Esophagus muscularis mucosa (tissue), 4 donors: ENCODE measurements at regions not wholly inside any gene's neighbourhood (a gene's known extent, or its start where the extent isn't known, plus 50 kb on each side); places are given as distances from the start of the nearest gene placed in this dataset.
"Not testable (repeated sequence)": the region's sequence is repeated elsewhere in the genome, so short reads cannot be mapped to it uniquely, and the experiment has no call there.

Experiments
- DNase-seq: peaks from one replicate; pipeline ENCODE4 v3.0.0-alpha.2; 2017; ENCODE audit errors: extremely low spot score
- H3K27ac ChIP-seq, 4 donors: fragments of 200-600 bp; sonication (generic); replicated peaks in 1 of 4; 1 replicate in 3 of 4; 2 replicates in 1 of 4; pipeline ENCODE4 v1.5.1; 2016 to 2019; ENCODE audit warnings: mild to moderate bottlenecking in 1 of 4
- H3K27me3 ChIP-seq, 4 donors: fragments of 200-600 bp; sonication (generic); one replicate each; pipeline versions ENCODE4 v1.5.1 to v1.6.0; 2016 to 2019
- H3K36me3 ChIP-seq, 4 donors: fragments of 200-600 bp; sonication (generic); one replicate each; pipeline ENCODE4 v1.5.1; 2016 to 2019
- H3K4me1 ChIP-seq, 4 donors: fragments of 200-600 bp; sonication (generic); one replicate each; pipeline ENCODE4 v1.5.1; 2016 to 2019
- H3K4me3 ChIP-seq, 4 donors: fragments of 200-600 bp; sonication (generic); 1 replicate in 2 of 4; 2 replicates in 2 of 4; pipeline ENCODE4 v1.5.1; 2016 to 2019; ENCODE audit warnings: mild to moderate bottlenecking in 4 of 4, moderate library complexity in 1 of 4
- H3K9me3 ChIP-seq, 4 donors: fragments of 200-600 bp; sonication (generic); 1 replicate in 3 of 4; 2 replicates in 1 of 4; pipeline ENCODE4 v1.5.1; 2016 to 2019
- CTCF ChIP-seq, 3 experiments: fragments of 200-600 bp in 2 of 3; fragments of 450-650 bp in 1 of 3; sonication (generic) in 2 of 3; IDR thresholded peaks; one replicate each; pipeline ENCODE4 v1.5.1; 2017 to 2019; ENCODE audit warnings: antibody characterized with exemption in 3 of 3, mild to moderate bottlenecking in 2 of 3, moderate library complexity in 1 of 3
- EP300 ChIP-seq: sonication (generic); formaldehyde crosslinking; IDR thresholded peaks from one replicate; pipeline ENCODE4 v1.6.1; 2017; ENCODE audit warnings: antibody characterized with exemption
- POLR2A ChIP-seq: fragments of 450-650 bp; IDR thresholded peaks from one replicate; pipeline ENCODE4 v1.6.1; 2017; ENCODE audit warnings: antibody characterized with exemption, moderate library complexity, mild to moderate bottlenecking, low read depth
- POLR2AphosphoS5 ChIP-seq, 2 donors: sonication (generic); formaldehyde crosslinking; IDR thresholded peaks; one replicate each; pipeline ENCODE4 v1.6.1; 2017; ENCODE audit warnings: antibody characterized with exemption in 2 of 2
- WGBS: methylation state at CpG from one replicate; pipeline ENCODE4 v1.1.5; 2018; 5-methylcytosine and 5-hydroxymethylcytosine counted together
- intact Hi-C: fragments of 100-400 bp; cut with DNase I; formaldehyde crosslinking; loops from one replicate; pipeline ENCODE4 v1.15.1; 2023

GRCh38 chr11:37170311-37170710 lies 572.3 kb upstream of the RAG2 start:
- Histone ChIP-seq H3K4me3 (no peak overlapping the region), H3K27me3 (no peaks in the 10 kb centered on the region), H3K27ac (no peak overlapping the region), H3K9me3 (no peaks in the 10 kb centered on the region), H3K4me1 (no peaks in the 10 kb centered on the region), H3K36me3 (no peaks in the 10 kb centered on the region)
- TF ChIP-seq EP300 (no peak), POLR2AphosphoS5 (IDR thresholded peaks at IDR 0.05) (no peak), CTCF (IDR thresholded peaks at IDR 0.05) (no peak), POLR2A (no peak)
- intact Hi-C loops, result no loop called here
- DNase-seq, result no peak

DNA sequence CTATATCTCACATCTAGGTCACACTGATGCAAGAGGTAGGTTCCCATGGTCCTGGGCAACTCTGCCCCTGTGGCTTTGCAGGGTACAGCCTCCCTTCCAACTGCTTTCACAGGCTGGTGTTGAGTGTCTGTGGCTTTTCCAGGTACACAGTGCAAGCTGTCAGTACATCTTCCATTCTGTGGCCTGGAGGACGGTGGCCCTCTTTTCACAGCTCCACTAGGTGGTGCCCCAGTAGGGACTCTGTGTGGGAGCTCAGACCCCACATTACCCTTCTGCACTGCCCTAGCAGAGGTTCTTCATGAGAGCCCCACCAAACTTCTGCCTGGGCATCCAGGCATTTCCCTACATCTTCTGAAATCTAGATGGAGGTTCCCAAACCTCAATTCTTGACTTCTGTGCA lies 547.4 kb upstream of the RAG2 start:
- H3K4me3 ChIP-seq, H3K36me3 ChIP-seq, H3K9me3 ChIP-seq, DNase-seq, H3K4me1 ChIP-seq, H3K27me3 ChIP-seq, H3K27ac ChIP-seq, intact Hi-C loops: not testable (repeated sequence)
- WGBS, result 80% methylated on average over 1 of the region's 1 CpG

DNA sequence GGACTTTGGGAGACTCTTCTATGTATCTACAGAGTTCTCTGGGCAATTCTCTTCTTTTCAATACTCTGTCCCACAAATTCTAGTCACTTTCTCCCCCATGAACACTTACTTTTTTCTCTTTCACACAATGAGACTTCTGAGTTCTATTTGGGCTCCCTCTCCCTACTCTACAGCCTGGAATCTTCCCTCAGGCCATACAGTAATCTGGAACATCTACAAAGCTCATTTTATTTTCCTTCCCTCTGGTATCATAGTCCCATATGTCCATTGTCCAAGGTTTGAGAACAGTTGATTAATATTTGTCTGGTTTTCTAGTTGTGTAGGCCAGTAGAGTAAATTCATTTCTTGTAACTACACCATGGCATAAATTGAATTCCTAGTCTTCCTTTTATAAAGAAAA lies 544.6 kb upstream of the RAG2 start:
- Histone ChIP-seq H3K4me3 (no peak overlapping the region), H3K27me3 (no peaks in the 10 kb centered on the region), H3K27ac (no peak overlapping the region), H3K4me1 (no peaks in the 10 kb centered on the region), H3K36me3 (no peaks in the 10 kb centered on the region), H3K9me3 (no peaks in the 10 kb centered on the region)
- intact Hi-C loops, result no loop called here
- no peak for TF ChIP-seq EP300
- TF ChIP-seq POLR2AphosphoS5 (IDR thresholded peaks at IDR 0.05), result no peak
- TF ChIP-seq POLR2A, result no peak
- no peak for DNase-seq

GRCh38 chr11:37141707-37142106 lies 543.7 kb upstream of the RAG2 start:
- no peak for TF ChIP-seq POLR2AphosphoS5 (IDR thresholded peaks at IDR 0.05)
- no peak for TF ChIP-seq EP300
- no peak for TF ChIP-seq POLR2A
- TF ChIP-seq CTCF (IDR thresholded peaks at IDR 0.05), result no peak
- intact Hi-C loops, result no loop called here

DNA sequence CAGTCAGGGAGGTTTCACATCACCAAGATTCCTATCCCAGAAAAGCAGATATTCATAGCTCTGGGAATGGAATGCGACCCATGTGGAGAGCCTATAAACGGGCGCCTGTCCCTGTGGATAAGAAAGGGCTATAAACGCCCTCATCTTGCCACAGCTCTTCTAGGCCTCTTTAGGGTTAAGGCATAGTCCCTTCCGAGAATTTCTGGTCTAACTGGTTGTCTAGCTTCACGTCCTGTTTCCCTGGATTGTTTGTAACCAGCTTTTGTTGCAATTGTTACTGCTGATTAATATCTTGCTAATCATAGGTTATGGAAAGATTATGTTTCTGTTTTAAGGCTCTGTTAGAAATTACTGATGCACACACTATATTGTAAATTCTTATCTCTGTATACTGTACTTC lies 537.6 kb upstream of the RAG2 start:
- H3K9me3 ChIP-seq, H3K4me1 ChIP-seq, H3K4me3 ChIP-seq, H3K27ac ChIP-seq, DNase-seq, H3K36me3 ChIP-seq, H3K27me3 ChIP-seq, intact Hi-C loops: not testable (repeated sequence)
- 76% methylated on average over 6 of the region's 6 CpGs for WGBS

More at GRCh38 chr11:37141707-37142106, 543.7 kb upstream of the RAG2 start:
- H3K36me3 ChIP-seq, result no peaks in the 10 kb centered on the region
- DNase-seq, result no peak
- no peak overlapping the region for H3K4me3 ChIP-seq
- H3K4me1 ChIP-seq, result no peaks in the 10 kb centered on the region
- H3K27ac ChIP-seq, result no peak overlapping the region
- 95% methylated on average over 5 of the region's 5 CpGs for WGBS
- H3K9me3 ChIP-seq, result no peaks in the 10 kb centered on the region
- H3K27me3 ChIP-seq, result no peaks in the 10 kb centered on the region

DNA sequence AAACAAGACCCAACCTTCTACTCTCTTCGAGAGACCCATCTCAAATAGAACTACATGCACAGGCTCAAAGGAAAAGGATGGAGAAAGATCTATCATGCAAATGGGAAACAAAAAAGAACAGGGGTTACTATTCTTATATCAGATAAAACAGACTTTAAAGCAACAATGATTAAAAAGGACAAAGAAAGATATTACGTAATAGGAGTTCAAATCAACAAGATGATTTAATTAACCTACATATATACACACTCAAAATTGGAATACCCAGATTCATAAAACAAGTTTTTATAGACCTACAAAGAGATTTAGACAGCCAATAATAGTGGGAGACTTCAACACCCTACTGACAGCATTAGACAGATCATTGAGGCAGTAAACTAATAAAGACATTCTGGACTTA lies 536.6 kb upstream of the RAG2 start:
- 84% methylated on average over 2 of the region's 2 CpGs for WGBS
- no peak for DNase-seq
- Histone ChIP-seq H3K36me3 (no peaks in the 10 kb centered on the region), H3K9me3 (no peaks in the 10 kb centered on the region), H3K27ac (no peak overlapping the region), H3K27me3 (no peaks in the 10 kb centered on the region), H3K4me1 (no peaks in the 10 kb centered on the region), H3K4me3 (no peak overlapping the region)
- TF ChIP-seq EP300 (no peak), CTCF (IDR thresholded peaks at IDR 0.05) (no peak), POLR2A (no peak), POLR2AphosphoS5 (IDR thresholded peaks at IDR 0.05) (no peak)
- intact Hi-C loops, result no loop called here
